ENCODE measurements at regions not wholly inside any gene's neighbourhood (a gene's known extent, or its start where the extent isn't known, plus 50 kb on each side); places are given as distances from the start of the nearest gene placed in this dataset.

GRCh38 chr2:108125581-108125980 lies 114.2 kb upstream of the SULT1C3 start:
- Histone ChIP-seq H3K27ac (ENCODE audit: low read depth, low read length, poor library complexity, severe bottlenecking) (no peak overlapping the region), H3K9me3 (ENCODE audit: low read depth, low read length, poor library complexity, severe bottlenecking) (no peaks in the 10 kb centered on the region), H3K4me3 (ENCODE audit: low read depth, low read length, poor library complexity, severe bottlenecking) (no peak overlapping the region), H3K27me3 (replicated peaks; ENCODE audit: insufficient read depth, low read depth, low read length, poor library complexity) (no peaks in the 10 kb centered on the region), H3K36me3 (ENCODE audit: insufficient read depth, low read length, poor library complexity, severe bottlenecking) (no peaks in the 10 kb centered on the region), H3K4me1 (ENCODE audit: insufficient read depth, low read length, poor library complexity, severe bottlenecking) (no peaks in the 10 kb centered on the region)
- no peak for DNase-seq (ENCODE audit: low spot score)
- TF ChIP-seq CTCF (conservative IDR thresholded peaks at IDR 0.05; ENCODE audit: low read depth, low read length) (no peak), EZH2 (IDR thresholded peaks at IDR 0.05; ENCODE audit: borderline replicate concordance, low read depth, low read length, poor library complexity, severe bottlenecking) (no peak)
- intact Hi-C loops (cut with micrococcal nuclease; ENCODE audit: unreplicated experiment), result no loop called here
- ChIA-PET POLR2A (ENCODE audit: low non-redundant PET) (no interaction called here), CTCF (no interaction called here)
- no TSS peak for BruUV-seq (replicated peaks)

GRCh38 chr2:108128249-108128648 lies 111.5 kb upstream of the SULT1C3 start:
- no peak for DNase-seq (ENCODE audit: low spot score)
- POLR2A ChIA-PET (ENCODE audit: low non-redundant PET), result no interaction called here
- H3K27ac ChIP-seq (ENCODE audit: low read depth, low read length, poor library complexity, severe bottlenecking), result no peak overlapping the region
- CTCF ChIA-PET, result no interaction called here
- H3K9me3 ChIP-seq (ENCODE audit: low read depth, low read length, poor library complexity, severe bottlenecking), result no peaks in the 10 kb centered on the region
- no peaks in the 10 kb centered on the region for H3K27me3 ChIP-seq (replicated peaks; ENCODE audit: insufficient read depth, low read depth, low read length, poor library complexity)
- H3K36me3 ChIP-seq (ENCODE audit: insufficient read depth, low read length, poor library complexity, severe bottlenecking), result no peaks in the 10 kb centered on the region
- intact Hi-C loops (cut with micrococcal nuclease; ENCODE audit: unreplicated experiment), result no loop called here
- no peaks in the 10 kb centered on the region for H3K4me1 ChIP-seq (ENCODE audit: insufficient read depth, low read length, poor library complexity, severe bottlenecking)
- TF ChIP-seq EZH2 (IDR thresholded peaks at IDR 0.05; ENCODE audit: borderline replicate concordance, low read depth, low read length, poor library complexity, severe bottlenecking) (no peak), CTCF (conservative IDR thresholded peaks at IDR 0.05; ENCODE audit: low read depth, low read length) (no peak)
- H3K4me3 ChIP-seq (ENCODE audit: low read depth, low read length, poor library complexity, severe bottlenecking), result no peak overlapping the region
- no TSS peak for BruUV-seq (replicated peaks)

GRCh38 chr2:108129636-108130035 lies 110.1 kb upstream of the SULT1C3 start:
- no peaks in the 10 kb centered on the region for H3K27me3 ChIP-seq (replicated peaks; ENCODE audit: insufficient read depth, low read depth, low read length, poor library complexity)
- DNase-seq (ENCODE audit: low spot score), result no peak
- H3K9me3 ChIP-seq (ENCODE audit: low read depth, low read length, poor library complexity, severe bottlenecking), result no peaks in the 10 kb centered on the region
- no peak overlapping the region for H3K4me3 ChIP-seq (ENCODE audit: low read depth, low read length, poor library complexity, severe bottlenecking)
- intact Hi-C loops (cut with micrococcal nuclease; ENCODE audit: unreplicated experiment), result no loop called here
- no TSS peak for BruUV-seq (replicated peaks)
- TF ChIP-seq CTCF (conservative IDR thresholded peaks at IDR 0.05; ENCODE audit: low read depth, low read length) (no peak), EZH2 (IDR thresholded peaks at IDR 0.05; ENCODE audit: borderline replicate concordance, low read depth, low read length, poor library complexity, severe bottlenecking) (no peak)
- ChIA-PET CTCF (no interaction called here), POLR2A (ENCODE audit: low non-redundant PET) (no interaction called here)
- H3K27ac ChIP-seq (ENCODE audit: low read depth, low read length, poor library complexity, severe bottlenecking), result no peak overlapping the region
- H3K4me1 ChIP-seq (ENCODE audit: insufficient read depth, low read length, poor library complexity, severe bottlenecking), result no peaks in the 10 kb centered on the region
- no peaks in the 10 kb centered on the region for H3K36me3 ChIP-seq (ENCODE audit: insufficient read depth, low read length, poor library complexity, severe bottlenecking)

All from A673 (cell line).